ENCODE measurements at regions not wholly inside any gene's neighbourhood (a gene's known extent, or its start where the extent isn't known, plus 50 kb on each side); places are given as distances from the start of the nearest gene placed in this dataset.

GRCh38 chr4:176432811-176433540 is 113.2 kb downstream of the SPCS3 start:
- no peak overlapping the region for H3K27ac Mint-ChIP-seq
- DNase-seq, result no peak
- CTCF ChIA-PET, result no interaction called here

GRCh38 chr4:176433983-176434382 is 114.2 kb downstream of the SPCS3 start:
- H3K27me3 Mint-ChIP-seq, result no peaks in the 10 kb centered on the region
- H3K9me3 Mint-ChIP-seq, result no peaks in the 10 kb centered on the region
- DNase-seq, result no peak
- CTCF ChIA-PET, result no interaction called here
- H3K36me3 Mint-ChIP-seq (ENCODE audit: low read depth), result no peaks in the 10 kb centered on the region
- POLR2A ChIA-PET, result no interaction called here
- H3K4me3 Mint-ChIP-seq, result no peak overlapping the region
- H3K27ac Mint-ChIP-seq, result no peak overlapping the region
- H3K4me1 Mint-ChIP-seq, result peaks cover 5% of the 10 kb centered on the region

More at GRCh38 chr4:176432811-176433540, 113.2 kb downstream of the SPCS3 start:
- Mint-ChIP-seq H3K4me3 (no peak overlapping the region), H3K9me3 (no peaks in the 10 kb centered on the region), H3K36me3 (ENCODE audit: low read depth) (no peaks in the 10 kb centered on the region), H3K27me3 (no peaks in the 10 kb centered on the region), H3K4me1 (peaks cover 5% of the 10 kb centered on the region)
- POLR2A ChIA-PET, result no interaction called here

- peaks cover 5% of the 10 kb centered on the region for H3K4me1 Mint-ChIP-seq
- DNase-seq, result no peak
- no peaks in the 10 kb centered on the region for H3K9me3 Mint-ChIP-seq
- H3K27ac Mint-ChIP-seq, result no peak overlapping the region
- ChIA-PET CTCF (no interaction called here), POLR2A (no interaction called here)
- no peaks in the 10 kb centered on the region for H3K27me3 Mint-ChIP-seq
- no peak overlapping the region for H3K4me3 Mint-ChIP-seq
- no peaks in the 10 kb centered on the region for H3K36me3 Mint-ChIP-seq (ENCODE audit: low read depth)
These were observed 116.1 kb downstream of the SPCS3 start for GRCh38 chr4:176435901-176436292.

DNA sequence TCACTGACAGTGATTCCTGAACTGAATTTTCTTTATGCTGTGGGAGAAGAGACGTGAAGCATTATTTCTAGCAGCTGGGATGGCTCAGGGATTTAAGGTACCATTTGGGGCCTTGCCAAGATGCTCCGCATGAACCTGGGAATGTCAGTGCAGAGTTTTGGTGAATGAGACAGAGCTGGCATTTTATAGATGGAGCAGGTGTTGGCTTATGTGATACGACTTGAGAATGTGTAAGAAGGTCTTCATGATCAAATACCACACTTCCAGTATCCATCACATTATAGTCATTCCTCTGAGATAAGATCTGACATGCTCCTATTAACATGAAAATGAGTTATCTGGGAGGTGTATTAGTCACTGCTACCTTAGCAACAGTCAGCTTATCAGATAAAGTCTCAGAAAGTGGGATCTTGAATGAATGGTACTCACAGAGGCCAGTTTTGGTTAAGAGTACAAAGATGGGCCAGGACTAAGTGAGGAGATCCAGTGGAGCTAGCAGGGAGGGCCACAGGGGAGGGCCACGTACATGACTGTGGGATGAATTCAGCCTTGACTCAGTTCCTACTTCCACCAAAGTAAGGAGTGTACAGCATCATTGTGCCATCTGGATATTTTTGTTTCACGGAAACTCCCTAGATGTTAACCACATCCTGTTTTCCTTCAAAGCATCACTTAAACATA is 116.7 kb downstream of the SPCS3 start:
- Mint-ChIP-seq H3K36me3 (ENCODE audit: low read depth) (no peaks in the 10 kb centered on the region), H3K27ac (no peak overlapping the region), H3K27me3 (no peaks in the 10 kb centered on the region), H3K9me3 (no peaks in the 10 kb centered on the region), H3K4me1 (peaks cover 5% of the 10 kb centered on the region), H3K4me3 (no peak overlapping the region)
- no peak for DNase-seq
- POLR2A ChIA-PET, result no interaction called here
- CTCF ChIA-PET, result no interaction called here

DNA sequence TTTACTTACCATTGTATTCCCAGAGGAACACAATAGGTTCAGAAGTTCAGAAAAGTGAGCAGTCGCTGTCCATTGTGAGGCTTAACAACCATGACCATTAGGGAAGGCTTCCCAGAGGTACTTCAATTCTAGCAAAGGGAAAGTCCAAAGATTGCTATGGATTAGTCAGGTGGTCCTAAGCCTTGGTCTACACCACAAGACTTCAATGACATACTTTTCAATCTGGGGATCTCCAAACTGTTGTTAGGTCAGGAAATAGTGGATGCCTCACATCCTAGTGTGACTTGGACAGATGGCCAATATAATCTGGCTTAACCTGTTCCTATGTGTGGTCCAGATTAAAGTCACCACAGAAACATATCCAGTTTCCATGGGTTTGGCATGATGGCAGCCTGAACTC is 118.0 kb downstream of the SPCS3 start:
- no peaks in the 10 kb centered on the region for H3K36me3 Mint-ChIP-seq (ENCODE audit: low read depth)
- H3K4me1 Mint-ChIP-seq, result peaks cover 5% of the 10 kb centered on the region
- POLR2A ChIA-PET, result no interaction called here
- DNase-seq, result no peak
- H3K27ac Mint-ChIP-seq, result no peak overlapping the region
- H3K4me3 Mint-ChIP-seq, result no peak overlapping the region
- CTCF ChIA-PET, result no interaction called here
- no peaks in the 10 kb centered on the region for H3K9me3 Mint-ChIP-seq
- H3K27me3 Mint-ChIP-seq, result no peaks in the 10 kb centered on the region

GRCh38 chr4:176438401-176438800 is 118.6 kb downstream of the SPCS3 start:
- H3K4me3 Mint-ChIP-seq, result no peak overlapping the region
- H3K36me3 Mint-ChIP-seq (ENCODE audit: low read depth), result no peaks in the 10 kb centered on the region
- no peak for DNase-seq
- no peak overlapping the region for H3K27ac Mint-ChIP-seq
- no peaks in the 10 kb centered on the region for H3K9me3 Mint-ChIP-seq
- CTCF ChIA-PET, result no interaction called here
- peaks cover 5% of the 10 kb centered on the region for H3K4me1 Mint-ChIP-seq
- no peaks in the 10 kb centered on the region for H3K27me3 Mint-ChIP-seq
- POLR2A ChIA-PET, result no interaction called here

GRCh38 chr4:176439611-176440010 is 119.8 kb downstream of the SPCS3 start:
- Mint-ChIP-seq H3K9me3 (no peaks in the 10 kb centered on the region), H3K36me3 (ENCODE audit: low read depth) (no peaks in the 10 kb centered on the region), H3K4me1 (peaks cover 5% of the 10 kb centered on the region), H3K27me3 (no peaks in the 10 kb centered on the region), H3K27ac (no peak overlapping the region), H3K4me3 (no peak overlapping the region)
- DNase-seq, result no peak
- POLR2A ChIA-PET, result no interaction called here
- CTCF ChIA-PET, result no interaction called here

GRCh38 chr4:176440698-176441097 is 120.9 kb downstream of the SPCS3 start:
- Mint-ChIP-seq H3K4me3 (no peak overlapping the region), H3K9me3 (no peaks in the 10 kb centered on the region), H3K27me3 (no peaks in the 10 kb centered on the region), H3K4me1 (peaks cover 5% of the 10 kb centered on the region), H3K36me3 (ENCODE audit: low read depth) (no peaks in the 10 kb centered on the region), H3K27ac (no peak overlapping the region)
- no peak for DNase-seq
- ChIA-PET POLR2A (no interaction called here), CTCF (no interaction called here)

- Mint-ChIP-seq H3K36me3 (ENCODE audit: low read depth) (no peaks in the 10 kb centered on the region), H3K9me3 (no peaks in the 10 kb centered on the region), H3K4me1 (peaks cover 4% of the 10 kb centered on the region), H3K4me3 (no peak overlapping the region), H3K27ac (no peak overlapping the region), H3K27me3 (no peaks in the 10 kb centered on the region)
- no peak for DNase-seq
- CTCF ChIA-PET, result no interaction called here
- POLR2A ChIA-PET, result no interaction called here
These were observed 121.8 kb downstream of the SPCS3 start for GRCh38 chr4:176441594-176441993.

- no peaks in the 10 kb centered on the region for H3K36me3 Mint-ChIP-seq (ENCODE audit: low read depth)
- H3K4me3 Mint-ChIP-seq, result no peak overlapping the region
- POLR2A ChIA-PET, result no interaction called here
- H3K4me1 Mint-ChIP-seq, result no peaks in the 10 kb centered on the region
- H3K27ac Mint-ChIP-seq, result no peak overlapping the region
- CTCF ChIA-PET, result no interaction called here
- no peaks in the 10 kb centered on the region for H3K9me3 Mint-ChIP-seq
- no peak for DNase-seq
- H3K27me3 Mint-ChIP-seq, result no peaks in the 10 kb centered on the region
These were observed 123.4 kb downstream of the SPCS3 start for GRCh38 chr4:176443117-176443516.

GRCh38 chr4:176443646-176444409 is 124.1 kb downstream of the SPCS3 start:
- Mint-ChIP-seq H3K4me1 (no peaks in the 10 kb centered on the region), H3K9me3 (no peaks in the 10 kb centered on the region), H3K4me3 (no peak overlapping the region), H3K27me3 (no peaks in the 10 kb centered on the region), H3K27ac (no peak overlapping the region), H3K36me3 (ENCODE audit: low read depth) (no peaks in the 10 kb centered on the region)
- ChIA-PET CTCF (no interaction called here), POLR2A (no interaction called here)
- no peak for DNase-seq

DNA sequence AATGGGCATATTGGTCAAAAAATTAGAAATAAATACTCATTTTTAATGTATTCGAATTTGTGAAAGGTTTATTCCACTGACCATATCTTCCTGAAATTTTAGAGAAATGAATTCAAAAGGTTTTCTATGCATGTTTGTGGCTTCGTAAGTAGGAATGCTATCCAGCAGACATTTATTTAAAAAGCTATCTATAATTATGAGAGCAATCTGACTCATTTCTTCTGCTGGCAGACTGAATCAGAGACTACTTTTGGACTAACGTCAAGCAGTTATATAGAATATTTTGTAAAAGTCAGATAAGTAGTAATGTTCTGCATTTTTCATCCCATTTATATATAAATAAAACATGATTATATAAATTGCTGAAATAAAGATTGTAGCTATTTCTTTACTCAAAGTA is 125.0 kb downstream of the SPCS3 start:
- no peak for DNase-seq
- no peak overlapping the region for H3K27ac Mint-ChIP-seq
- H3K4me1 Mint-ChIP-seq, result no peaks in the 10 kb centered on the region
- no peaks in the 10 kb centered on the region for H3K36me3 Mint-ChIP-seq (ENCODE audit: low read depth)
- POLR2A ChIA-PET, result no interaction called here
- H3K9me3 Mint-ChIP-seq, result no peaks in the 10 kb centered on the region
- no peak overlapping the region for H3K4me3 Mint-ChIP-seq
- H3K27me3 Mint-ChIP-seq, result no peaks in the 10 kb centered on the region
- CTCF ChIA-PET, result no interaction called here

DNA sequence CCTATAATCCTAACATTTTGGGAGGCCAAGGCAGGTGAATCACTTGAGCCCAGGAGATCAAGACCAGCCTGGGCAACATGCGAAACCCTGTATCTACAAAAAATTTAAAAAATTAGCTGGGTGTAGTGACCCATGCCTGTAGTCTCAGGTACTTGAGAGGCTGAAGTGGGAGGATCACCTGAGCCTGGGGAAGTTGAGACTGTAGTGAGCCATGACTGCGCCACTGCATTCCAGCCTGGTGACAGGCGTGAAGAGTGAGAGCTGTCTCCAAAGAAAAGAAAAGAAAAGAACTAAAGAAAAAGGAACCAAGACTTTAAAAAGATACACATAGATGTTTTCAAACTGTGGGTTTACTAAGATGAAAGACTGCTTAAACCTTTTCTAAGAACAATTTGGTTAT is 129.0 kb downstream of the SPCS3 start:
- Mint-ChIP-seq H3K4me3 (no peak overlapping the region), H3K36me3 (ENCODE audit: low read depth) (no peaks in the 10 kb centered on the region), H3K9me3 (no peaks in the 10 kb centered on the region), H3K27ac (no peak overlapping the region), H3K4me1 (no peaks in the 10 kb centered on the region), H3K27me3 (no peaks in the 10 kb centered on the region)
- ChIA-PET CTCF (no interaction called here), POLR2A (no interaction called here)
- DNase-seq, result no peak

GRCh38 chr4:176451443-176451842 is 131.7 kb downstream of the SPCS3 start:
- Mint-ChIP-seq H3K4me3 (no peak overlapping the region), H3K4me1 (no peaks in the 10 kb centered on the region), H3K27ac (no peak overlapping the region), H3K9me3 (no peaks in the 10 kb centered on the region), H3K36me3 (ENCODE audit: low read depth) (no peaks in the 10 kb centered on the region), H3K27me3 (no peaks in the 10 kb centered on the region)
- DNase-seq, result no peak
- ChIA-PET POLR2A (no interaction called here), CTCF (no interaction called here)
